GM21786 (cell line): ENCODE measurements at regions not wholly inside any gene's neighbourhood (a gene's known extent, or its start where the extent isn't known, plus 50 kb on each side); places are given as distances from the start of the nearest gene placed in this dataset.
A peak's percentile ranks its signal among the peaks of the same experiment; 100 is the strongest.

Experiments used
- ATAC-seq: cut with Tn5 transposase; IDR thresholded peaks from one replicate; pipeline ENCODE4 v1.9.1; 2021; ENCODE audit not compliant: unreplicated experiment

DNA sequence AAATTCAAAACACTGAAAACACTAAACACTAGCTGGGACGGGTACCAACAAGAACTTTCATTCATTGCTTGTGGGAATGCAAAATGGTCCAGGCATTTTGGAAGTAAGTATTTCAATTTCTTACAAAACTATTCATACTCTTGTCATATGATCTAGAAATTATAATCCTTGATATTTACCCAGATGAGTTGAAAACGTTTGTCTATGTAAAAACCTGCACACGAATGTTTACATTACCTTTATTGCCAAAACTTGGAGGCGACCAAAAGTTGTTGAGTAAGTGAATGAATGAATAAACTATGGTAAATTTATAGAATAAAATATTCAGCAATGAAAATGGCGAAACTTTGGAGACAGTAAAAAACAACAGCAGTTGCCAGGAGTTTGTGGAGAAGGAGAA is 222.1 kb upstream of the EDIL3 start:
- ATAC-seq = no peak

- no peak for ATAC-seq
Observed at GRCh38 chr5:84605241-84605640, 220.6 kb upstream of the EDIL3 start.

GRCh38 chr5:84603568-84604185 is 219.0 kb upstream of the EDIL3 start:
- ATAC-seq = no peak

DNA sequence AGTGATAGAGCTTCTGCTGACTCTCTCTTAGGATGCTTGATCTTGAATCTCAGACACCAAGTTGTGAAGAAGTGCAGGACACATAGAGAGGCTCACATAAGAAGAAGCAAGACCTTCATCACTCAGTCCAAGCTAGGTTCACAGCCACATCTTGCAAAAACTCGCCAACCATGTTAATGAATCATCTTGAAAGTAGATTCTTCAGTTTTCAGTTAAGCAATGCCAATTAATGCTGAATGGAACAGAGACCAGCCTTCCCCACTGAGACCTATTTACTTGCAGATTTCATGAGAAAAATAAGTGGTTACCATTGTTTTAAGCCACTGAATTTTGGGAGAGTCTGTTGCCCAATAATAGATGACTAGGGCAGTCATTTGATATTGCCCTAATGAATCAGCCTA is 217.7 kb upstream of the EDIL3 start:
- ATAC-seq = peak; percentile 58

- no peak for ATAC-seq
Observed at GRCh38 chr5:84599964-84600363, 215.3 kb upstream of the EDIL3 start.

DNA sequence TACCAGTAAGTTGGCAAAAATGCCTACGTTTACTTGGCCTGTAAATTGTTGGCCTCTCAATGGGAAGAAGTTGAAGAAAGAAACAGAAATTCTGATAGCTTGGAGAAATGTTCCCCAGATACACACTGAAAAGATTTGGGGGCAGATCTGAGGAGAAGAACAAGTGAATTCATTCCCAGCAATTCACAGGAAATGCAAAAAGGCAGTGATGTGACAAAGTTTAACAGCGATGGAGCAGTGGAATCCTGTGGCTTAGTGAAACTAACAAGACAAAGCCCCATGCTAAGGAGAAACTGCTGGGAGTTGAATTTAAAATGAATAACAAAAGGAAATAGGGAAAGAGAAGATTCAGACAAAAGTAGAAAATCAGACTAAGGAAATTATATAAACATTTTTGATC is 213.2 kb upstream of the EDIL3 start:
- ATAC-seq = no peak

DNA sequence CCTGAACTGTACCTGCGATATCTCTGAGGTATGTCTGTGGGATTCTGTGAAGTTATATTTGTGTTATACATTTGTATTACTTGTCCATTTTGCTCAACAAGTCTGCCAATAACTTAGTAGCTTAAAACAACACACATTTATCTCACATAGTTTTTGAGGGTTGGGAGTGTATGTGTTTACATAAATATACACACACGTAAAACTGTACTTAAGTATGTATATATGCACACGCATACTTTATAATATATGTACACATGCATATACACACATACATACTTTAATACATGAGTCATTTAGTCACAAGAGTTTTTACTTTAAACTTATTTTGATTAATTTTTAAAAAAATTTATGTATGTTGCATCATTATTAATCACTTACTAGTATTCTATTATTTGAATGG is 205.9 kb upstream of the EDIL3 start:
- ATAC-seq = no peak

DNA sequence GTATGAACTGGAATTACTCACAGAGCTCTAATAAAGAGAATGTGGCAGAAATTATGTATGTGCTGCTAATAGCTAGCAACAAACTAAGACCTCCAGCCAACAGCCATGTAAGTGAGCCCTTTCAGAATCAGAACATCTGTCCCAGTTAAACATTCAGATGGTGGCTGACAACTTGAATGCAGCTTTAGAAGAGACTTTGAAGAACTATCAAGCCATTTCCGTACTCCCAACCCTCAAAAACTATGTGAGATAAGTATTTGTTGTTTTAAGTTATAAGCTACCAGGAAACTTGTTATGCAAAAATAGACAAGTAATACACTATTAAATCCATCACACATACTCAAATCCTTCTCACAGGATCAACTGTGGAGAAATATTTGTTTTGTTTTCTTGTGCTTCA is 205.2 kb upstream of the EDIL3 start:
- no peak for ATAC-seq

GRCh38 chr5:84585218-84585617 is 200.5 kb upstream of the EDIL3 start:
- ATAC-seq = no peak

GRCh38 chr5:84578226-84578625 is 193.5 kb upstream of the EDIL3 start:
- no peak for ATAC-seq

GRCh38 chr5:84573017-84573712 is 188.5 kb upstream of the EDIL3 start:
- no peak for ATAC-seq

- ATAC-seq = no peak
Observed at GRCh38 chr5:84569307-84569706, 184.6 kb upstream of the EDIL3 start.

GRCh38 chr5:84568171-84568570 is 183.5 kb upstream of the EDIL3 start:
- no peak for ATAC-seq

DNA sequence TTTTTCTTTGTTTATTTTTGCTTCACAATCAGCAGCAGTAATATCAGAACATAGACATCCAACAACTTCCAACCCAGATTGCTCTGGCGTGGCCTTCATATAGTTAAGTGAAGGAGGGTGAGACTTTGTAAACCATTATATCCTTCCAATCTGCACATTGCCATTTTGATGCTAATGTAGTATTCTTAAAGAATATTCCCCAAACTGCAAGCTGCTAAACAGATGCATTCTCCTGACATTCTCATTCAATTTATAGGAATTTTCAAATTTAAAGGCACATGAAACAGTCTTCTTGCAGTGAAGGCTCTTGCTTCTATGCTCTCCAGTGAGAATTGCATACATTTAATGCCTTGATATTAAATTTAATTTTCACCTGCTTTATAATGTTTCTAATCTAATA is 181.2 kb upstream of the EDIL3 start:
- ATAC-seq = no peak

GRCh38 chr5:84564321-84565075 is 179.8 kb upstream of the EDIL3 start:
- ATAC-seq = no peak

DNA sequence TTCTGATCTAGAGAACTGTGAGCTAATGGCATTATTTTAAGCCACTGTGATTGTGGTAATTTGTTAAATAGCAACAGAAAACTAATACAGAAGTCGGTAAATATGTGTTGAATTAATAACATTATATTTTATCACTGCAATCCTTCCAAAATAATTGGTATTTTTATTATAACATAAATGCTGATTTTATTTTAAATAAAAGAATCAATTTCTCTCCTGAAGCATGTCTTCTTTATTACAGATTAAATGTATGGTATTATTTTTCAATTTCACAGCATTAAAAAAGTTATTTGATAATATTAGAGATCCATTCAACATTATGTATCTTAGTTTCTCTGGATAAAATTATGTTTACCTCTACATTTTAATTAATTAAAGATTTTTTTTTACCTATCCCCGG is 165.5 kb upstream of the EDIL3 start:
- no peak for ATAC-seq

DNA sequence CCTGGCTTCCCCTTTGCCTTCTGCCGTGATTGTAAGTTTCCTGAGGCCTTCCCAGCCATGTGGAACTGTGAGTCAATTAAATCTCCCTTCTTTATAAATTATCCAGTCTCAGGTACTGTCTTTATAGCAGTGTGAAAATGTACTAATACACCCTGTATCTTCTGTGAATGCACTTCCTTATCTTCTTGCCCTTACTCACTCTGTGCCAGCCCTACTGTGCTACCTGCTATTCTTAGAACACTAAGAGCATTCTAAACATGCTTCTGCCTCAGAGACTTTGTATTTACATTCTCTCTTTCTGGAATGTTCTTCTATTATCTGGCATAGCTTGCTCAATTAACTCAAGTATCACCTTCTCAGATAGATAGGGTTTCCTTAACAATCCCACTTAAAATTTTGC is 164.4 kb upstream of the EDIL3 start:
- no peak for ATAC-seq

GRCh38 chr5:84546686-84547085 is 162.0 kb upstream of the EDIL3 start:
- ATAC-seq = no peak

GRCh38 chr5:84536797-84537196 is 152.1 kb upstream of the EDIL3 start:
- ATAC-seq = no peak

DNA sequence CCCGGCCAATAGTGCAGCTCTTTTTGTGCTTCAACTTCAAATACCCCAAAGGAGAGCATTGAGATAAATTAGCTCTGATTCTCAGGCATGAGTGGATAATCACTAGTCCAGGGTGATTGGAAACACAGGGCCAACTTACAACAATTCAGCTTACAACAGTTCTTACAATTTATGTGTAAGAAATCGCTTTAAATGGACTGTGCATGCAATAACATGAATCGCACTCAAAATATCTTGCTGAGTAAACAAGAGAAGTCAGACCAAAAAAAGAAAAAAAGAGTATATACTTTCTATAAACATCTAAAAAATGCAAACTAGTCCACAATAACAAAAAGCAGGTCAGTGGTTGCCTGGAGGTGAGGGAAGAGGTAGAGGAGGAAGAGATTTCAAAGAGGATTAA is 150.6 kb upstream of the EDIL3 start:
- ATAC-seq = no peak

GRCh38 chr5:84524491-84524890 is 139.8 kb upstream of the EDIL3 start:
- no peak for ATAC-seq

GRCh38 chr5:84518862-84519261 is 134.2 kb upstream of the EDIL3 start:
- no peak for ATAC-seq
